Small intestine (tissue), 7 donors: ENCODE measurements at regions not wholly inside any gene's neighbourhood (a gene's known extent, or its start where the extent isn't known, plus 50 kb on each side); places are given as distances from the start of the nearest gene placed in this dataset.
A peak's percentile ranks its signal among the peaks of the same experiment; 100 is the strongest.
"Not testable (repeated sequence)": the region's sequence is repeated elsewhere in the genome, so short reads cannot be mapped to it uniquely, and the experiment has no call there.

Experiments
- DNase-seq, 2 donors: peaks; one replicate each; pipeline versions ENCODE4 v3.0.0 to v3.0.0-alpha.2; 2013
- FAIRE-seq: peaks from 2 replicates; lab custom pipeline; 2012; peaks lifted over from hg19 to GRCh38; lab: Jason Lieb, UNC
- H3K27ac ChIP-seq, 3 donors: one replicate each; pipeline ENCODE4 v1.5.1; 2013; ENCODE audit warnings: low read length in 2 of 3, mild to moderate bottlenecking in 2 of 3, control low read depth in 1 of 3, inconsistent platforms in 1 of 3, low read depth in 1 of 3, moderate library complexity in 1 of 3
- H3K27me3 ChIP-seq, 3 donors: one replicate each; pipeline ENCODE4 v1.6.1; 2013; ENCODE audit warnings: low read length in 3 of 3, inconsistent platforms in 1 of 3; ENCODE audit not compliant: control insufficient read depth in 3 of 3, insufficient read depth in 3 of 3
- H3K36me3 ChIP-seq, 3 donors: one replicate each; pipeline ENCODE4 v1.6.1; 2013; ENCODE audit warnings: low read length in 3 of 3, inconsistent platforms in 1 of 3, low read depth in 1 of 3, mild to moderate bottlenecking in 1 of 3, moderate library complexity in 1 of 3; ENCODE audit not compliant: control insufficient read depth in 3 of 3, insufficient read depth in 2 of 3
- H3K4me1 ChIP-seq, 3 donors: one replicate each; pipeline ENCODE4 v1.6.1; 2013; ENCODE audit warnings: low read length in 2 of 3, inconsistent platforms in 1 of 3, low read depth in 1 of 3, mild to moderate bottlenecking in 1 of 3, moderate library complexity in 1 of 3; ENCODE audit not compliant: control insufficient read depth in 3 of 3, insufficient read depth in 2 of 3
- H3K4me3 ChIP-seq, 3 donors: one replicate each; pipeline ENCODE4 v1.5.1; 2013; ENCODE audit warnings: low read length in 3 of 3, control low read depth in 1 of 3, inconsistent platforms in 1 of 3, low read depth in 1 of 3, mild to moderate bottlenecking in 1 of 3, moderate library complexity in 1 of 3
- H3K9me3 ChIP-seq, 2 donors: one replicate each; pipeline ENCODE4 v1.6.1; 2013; ENCODE audit warnings: low read depth in 1 of 2, low read length in 1 of 2; ENCODE audit not compliant: control insufficient read depth in 2 of 2, insufficient read depth in 1 of 2
- WGBS, 3 donors: extraction: QIAGEN DNeasy Blood & Tissue Kit; methylation state at CpG; one replicate each; pipeline ENCODE4 v1.1.7; 2013; 5-methylcytosine and 5-hydroxymethylcytosine counted together
- donor health status: healthy with polysubstance abuse.
- donor health status: control.
- donor health status: control.
- donor health status: Bipolar disorder and iron deficiency.
- donor health status: healthy.

DNA sequence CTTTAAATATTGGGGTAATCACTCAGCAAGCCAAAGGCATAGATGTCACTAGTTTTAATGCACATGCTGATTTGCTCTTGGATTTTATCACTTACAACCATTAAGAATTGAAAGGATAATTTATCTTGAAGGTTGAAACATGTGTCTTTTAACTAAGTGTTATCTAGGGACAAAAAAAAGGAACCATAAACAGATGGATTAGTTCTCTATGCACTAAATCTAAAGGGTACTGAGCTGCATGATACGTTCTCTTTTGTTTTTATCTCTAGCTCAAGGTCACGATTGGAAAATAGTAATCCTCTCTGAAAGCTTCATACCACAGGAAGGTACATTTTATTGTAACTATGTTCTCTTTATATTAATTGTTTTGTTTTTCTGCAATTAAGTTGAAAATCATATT is 1426.6 kb downstream of the GRIK2 start:
- FAIRE-seq (no peak), DNase-seq (no peak)
- 41 to 63% (median 49%) methylated on average over 2 of the region's 2 CpGs for WGBS, 3 donors
- no peak overlapping the region for H3K27ac ChIP-seq
- no peaks in the 10 kb centered on the region for H3K9me3 ChIP-seq
- no peak overlapping the region for H3K4me3 ChIP-seq
- no peaks in the 10 kb centered on the region for H3K27me3 ChIP-seq
- H3K4me1 ChIP-seq, result no peaks in the 10 kb centered on the region
- no peaks in the 10 kb centered on the region for H3K36me3 ChIP-seq

DNA sequence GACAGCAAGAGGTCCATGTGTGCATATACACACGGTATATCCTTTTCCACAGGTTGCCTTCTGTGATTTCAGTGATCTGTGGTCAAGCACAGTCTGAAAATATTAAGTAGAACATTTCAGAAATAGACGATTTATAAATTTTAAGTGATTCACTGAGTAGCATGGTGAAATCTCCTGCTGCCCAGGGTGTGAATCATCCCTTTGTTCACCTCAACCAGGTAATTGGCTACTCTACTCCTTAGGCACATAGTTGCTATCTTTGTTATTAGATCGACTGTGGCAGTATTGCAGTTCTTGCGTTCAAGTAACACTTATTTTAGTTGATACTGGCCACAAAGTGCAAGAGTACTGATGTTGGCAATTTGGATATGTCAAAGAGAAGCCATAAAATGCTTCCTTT is 1421.7 kb downstream of the GRIK2 start:
- no peak for FAIRE-seq
- H3K9me3 ChIP-seq, result no peaks in the 10 kb centered on the region
- no peaks in the 10 kb centered on the region for H3K27me3 ChIP-seq
- no peak overlapping the region for H3K27ac ChIP-seq
- H3K4me1 ChIP-seq, result no peaks in the 10 kb centered on the region
- H3K4me3 ChIP-seq, result no peak overlapping the region
- 73 to 83% (median 76%) methylated on average over 4 of the region's 4 CpGs for WGBS, 3 donors
- no peaks in the 10 kb centered on the region for H3K36me3 ChIP-seq
- no peak for DNase-seq

GRCh38 chr6:102813489-102814275 is 1420.2 kb downstream of the GRIK2 start:
- Histone ChIP-seq H3K27me3 (no peaks in the 10 kb centered on the region), H3K27ac (no peak overlapping the region), H3K9me3 (no peaks in the 10 kb centered on the region), H3K4me1 (no peaks in the 10 kb centered on the region), H3K4me3 (no peak overlapping the region), H3K36me3 (no peaks in the 10 kb centered on the region)
- DNase-seq, result peak in 1 of 2 donors; percentile 1
- 88 to 92% (median 88%) methylated on average over 11 of the region's 11 CpGs for WGBS, 3 donors
- FAIRE-seq, result no peak

DNA sequence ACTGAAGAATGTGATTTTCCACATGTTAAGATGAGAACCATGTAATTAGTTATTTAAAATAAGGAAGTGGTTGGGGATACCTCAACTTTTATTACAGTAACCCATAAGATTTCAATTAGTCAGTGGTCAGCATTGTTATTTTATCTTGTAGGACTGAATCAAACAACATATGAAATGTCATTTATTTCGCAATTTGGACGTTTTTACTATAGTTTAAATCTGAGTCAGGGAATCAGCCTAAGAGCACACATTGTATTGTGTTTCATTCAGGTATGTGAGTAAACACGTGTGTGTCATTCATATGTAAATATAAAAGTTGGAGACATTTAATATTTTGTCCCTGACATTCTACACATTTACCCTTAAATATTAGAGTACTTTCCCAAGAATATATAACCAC is 1418.7 kb downstream of the GRIK2 start:
- no peak for DNase-seq
- no peaks in the 10 kb centered on the region for H3K27me3 ChIP-seq
- no peak overlapping the region for H3K27ac ChIP-seq
- H3K4me1 ChIP-seq, result no peaks in the 10 kb centered on the region
- no peaks in the 10 kb centered on the region for H3K9me3 ChIP-seq
- no peaks in the 10 kb centered on the region for H3K36me3 ChIP-seq
- no peak for FAIRE-seq
- WGBS, 3 donors, result 52 to 65% (median 63%) methylated on average over 3 of the region's 3 CpGs
- no peak overlapping the region for H3K4me3 ChIP-seq

- not testable (repeated sequence) for DNase-seq, H3K4me1 ChIP-seq, H3K27ac ChIP-seq, H3K27me3 ChIP-seq, FAIRE-seq, H3K9me3 ChIP-seq, H3K36me3 ChIP-seq, H3K4me3 ChIP-seq
- 80 to 85% (median 82%) methylated on average over 11 of the region's 11 CpGs for WGBS, 3 donors
Observed at GRCh38 chr6:102808944-102809505, 1415.5 kb downstream of the GRIK2 start.

DNA sequence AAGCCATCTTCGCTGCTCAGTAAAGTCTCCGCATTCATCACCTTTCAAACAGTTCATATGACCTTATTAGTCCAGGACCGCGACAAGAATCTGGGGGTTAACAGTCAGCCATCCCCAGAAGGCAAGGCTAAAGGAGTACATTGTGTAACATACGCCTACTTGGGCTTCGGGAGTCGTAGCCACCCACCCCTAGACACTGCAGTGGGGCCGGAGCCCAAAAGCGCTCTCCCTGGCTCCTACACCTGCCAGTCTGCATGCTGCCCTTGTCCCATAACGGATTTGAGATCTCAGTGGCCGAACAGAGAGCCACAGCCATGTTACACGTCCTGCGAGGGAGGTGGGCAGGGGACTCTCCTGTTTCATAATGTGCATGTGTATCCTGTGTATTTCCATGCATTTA is 1405.5 kb downstream of the GRIK2 start:
- H3K27ac ChIP-seq, result no peak overlapping the region
- no peaks in the 10 kb centered on the region for H3K9me3 ChIP-seq
- H3K27me3 ChIP-seq, result no peaks in the 10 kb centered on the region
- H3K36me3 ChIP-seq, result no peaks in the 10 kb centered on the region
- FAIRE-seq, result no peak
- H3K4me1 ChIP-seq, result no peaks in the 10 kb centered on the region
- 78 to 84% (median 83%) methylated on average over 13 of the region's 13 CpGs for WGBS, 3 donors
- H3K4me3 ChIP-seq, result no peak overlapping the region
- no peak for DNase-seq

- no peaks in the 10 kb centered on the region for H3K9me3 ChIP-seq
- H3K4me1 ChIP-seq, result no peaks in the 10 kb centered on the region
- no peak for DNase-seq
- 19 to 30% (median 29%) methylated on average over 13 of the region's 13 CpGs for WGBS, 3 donors
- no peaks in the 10 kb centered on the region for H3K27me3 ChIP-seq
- no peaks in the 10 kb centered on the region for H3K36me3 ChIP-seq
- H3K4me3 ChIP-seq, result no peak overlapping the region
- no peak overlapping the region for H3K27ac ChIP-seq
- no peak for FAIRE-seq
Observed at GRCh38 chr6:102798636-102799035, 1405.1 kb downstream of the GRIK2 start.

DNA sequence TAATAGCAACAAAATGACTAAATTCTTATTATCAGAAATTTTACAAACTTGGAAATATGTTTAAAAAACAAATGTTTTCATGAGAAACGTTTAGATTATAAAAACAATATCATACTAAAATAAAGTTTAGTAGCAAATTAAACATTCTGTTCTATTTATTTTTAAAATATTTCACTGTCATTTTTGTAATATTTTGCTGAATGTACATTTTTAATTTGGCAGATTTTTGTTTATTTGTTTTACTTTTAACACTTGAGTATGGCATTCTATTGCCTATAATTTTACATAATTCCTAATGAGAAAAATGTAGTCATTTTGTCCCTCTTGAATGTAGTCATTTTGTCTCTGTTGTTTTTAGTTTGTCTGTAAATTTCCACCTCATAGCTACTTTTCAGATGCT is 1400.2 kb downstream of the GRIK2 start:
- H3K27me3 ChIP-seq, result no peaks in the 10 kb centered on the region
- no peaks in the 10 kb centered on the region for H3K9me3 ChIP-seq
- whole genome bisulfite sequencing, 3 donors, result 43 to 62% (median 57%) methylated on average over 1 of the region's 1 CpG
- no peak overlapping the region for H3K4me3 ChIP-seq
- DNase-seq, result no peak
- H3K27ac ChIP-seq, result no peak overlapping the region
- no peaks in the 10 kb centered on the region for H3K4me1 ChIP-seq
- H3K36me3 ChIP-seq, result no peaks in the 10 kb centered on the region
- FAIRE-seq, result peak; percentile 62
